ENCODE measurements at regions not wholly inside any gene's neighbourhood (a gene's known extent, or its start where the extent isn't known, plus 50 kb on each side); places are given as distances from the start of the nearest gene placed in this dataset.

GRCh38 chr7:156282816-156283215 lies 357.8 kb upstream of the RNF32 start:
- TF ChIP-seq CTCF (conservative IDR thresholded peaks at IDR 0.05; ENCODE audit: low read depth in 2 of 2) (no peak), JUNB (IDR thresholded peaks at IDR 0.05; ENCODE audit: unreplicated experiment) (no peak), POLR2AphosphoS5 (IDR thresholded peaks at IDR 0.05; ENCODE audit: low read depth) (no peak), EZH2 (IDR thresholded peaks at IDR 0.05; ENCODE audit: low read depth, unreplicated experiment) (no peak), NANOG (IDR thresholded peaks at IDR 0.05; ENCODE audit: borderline replicate concordance) (no peak), REST (IDR thresholded peaks at IDR 0.05; ENCODE audit: unreplicated experiment) (no peak), ZNF114 (CRISPR knock-in tag; IDR thresholded peaks at IDR 0.05) (no peak), EZH2phosphoT487 (IDR thresholded peaks at IDR 0.05; ENCODE audit: unreplicated experiment) (no peak), STAT1 (IDR thresholded peaks at IDR 0.05; ENCODE audit: unreplicated experiment) (no peak), CREB1 (CRISPR knock-in tag; IDR thresholded peaks at IDR 0.05; ENCODE audit: low read depth) (no peak), ZNF331 (CRISPR knock-in tag; IDR thresholded peaks at IDR 0.05; ENCODE audit: low read depth) (no peak), ETS1 (IDR thresholded peaks at IDR 0.05) (no peak)

All from GM23338 (cell line).